Mesendoderm (in vitro differentiated cells): ENCODE measurements at regions not wholly inside any gene's neighbourhood (a gene's known extent, or its start where the extent isn't known, plus 50 kb on each side); places are given as distances from the start of the nearest gene placed in this dataset.

Source experiments
- DNase-seq: peaks from one replicate; pipeline ENCODE4 v3.0.0; 2013
- H2AK5ac ChIP-seq: 2 replicates; pipeline ENCODE4 v1.6.1; 2013; ENCODE audit warnings: low read length, inconsistent platforms
- H2BK120ac ChIP-seq: 2 replicates; pipeline ENCODE4 v1.6.1; 2013; ENCODE audit warnings: low read depth, mild to moderate bottlenecking, low read length, moderate library complexity, mixed read lengths
- H2BK15ac ChIP-seq: replicated peaks from 2 replicates; pipeline ENCODE4 v1.6.1; 2013; ENCODE audit warnings: low read depth, mild to moderate bottlenecking, moderate library complexity
- H2BK5ac ChIP-seq: 2 replicates; pipeline ENCODE4 v1.6.1; 2013; ENCODE audit warnings: low read length, inconsistent platforms
- H3K18ac ChIP-seq: 2 replicates; pipeline ENCODE4 v1.6.1; 2013; ENCODE audit warnings: mild to moderate bottlenecking, low read length, mixed read lengths
- H3K23ac ChIP-seq: one replicate; pipeline ENCODE4 v1.6.1; 2013; ENCODE audit warnings: low read length
- H3K27ac ChIP-seq: 2 replicates; pipeline ENCODE4 v1.5.1; 2013; ENCODE audit warnings: low read depth, mild to moderate bottlenecking, inconsistent platforms, low read length, moderate library complexity
- H3K27me3 ChIP-seq: 2 replicates; pipeline ENCODE4 v1.6.1; 2013; ENCODE audit warnings: low read length, control low read depth, mild to moderate bottlenecking, inconsistent platforms; ENCODE audit not compliant: insufficient read depth, poor library complexity
- H3K36me3 ChIP-seq: 2 replicates; pipeline ENCODE4 v1.6.1; 2013; ENCODE audit warnings: low read length, inconsistent platforms; ENCODE audit not compliant: control insufficient read depth, insufficient read depth
- H3K4ac ChIP-seq: one replicate; pipeline ENCODE4 v1.6.1; 2013; ENCODE audit warnings: low read depth, mild to moderate bottlenecking, low read length, moderate library complexity
- H3K4me1 ChIP-seq: 2 replicates; pipeline ENCODE4 v1.6.1; 2013; ENCODE audit warnings: low read depth, low read length, inconsistent platforms; ENCODE audit not compliant: control insufficient read depth
- H3K4me2 ChIP-seq: 2 replicates; pipeline ENCODE4 v1.6.1; 2013; ENCODE audit warnings: low read length
- H3K4me3 ChIP-seq: 2 replicates; pipeline ENCODE4 v1.5.1; 2013; ENCODE audit warnings: mild to moderate bottlenecking, low read length
- H3K56ac ChIP-seq: one replicate; pipeline ENCODE4 v1.6.1; 2013; ENCODE audit warnings: low read length
- H3K79me1 ChIP-seq: 2 replicates; pipeline ENCODE4 v1.6.1; 2013; ENCODE audit warnings: low read length, inconsistent platforms
- H3K79me2 ChIP-seq: 2 replicates; pipeline ENCODE4 v1.6.1; 2013; ENCODE audit warnings: mild to moderate bottlenecking, low read length; ENCODE audit not compliant: control insufficient read depth, insufficient read depth
- H3K9ac ChIP-seq: 2 replicates; pipeline ENCODE4 v1.6.1; 2013; ENCODE audit warnings: low read length, inconsistent platforms
- H4K5ac ChIP-seq: one replicate; pipeline ENCODE4 v1.6.1; 2013; ENCODE audit warnings: low read length
- H4K8ac ChIP-seq: one replicate; pipeline ENCODE4 v1.6.1; 2013; ENCODE audit warnings: low read depth, mild to moderate bottlenecking, control low read depth, low read length, moderate library complexity
- WGBS: extraction: QIAGEN DNeasy Blood & Tissue Kit; methylation state at CpG from one replicate; pipeline ENCODE4 v1.1.7; 2013; ENCODE audit warnings: low lambda C conversion rate, missing lambda C conversion rate; ENCODE audit not compliant: insufficient coverage; ENCODE audit errors: extremely low coverage; 5-methylcytosine and 5-hydroxymethylcytosine counted together

- H2AK5ac ChIP-seq = no peak overlapping the region
- no peak overlapping the region for H3K9ac ChIP-seq
- no peak overlapping the region for H2BK15ac ChIP-seq
- no CpG with 5 or more reads among the region's 2 CpGs for WGBS
- H4K8ac ChIP-seq = no peak overlapping the region
- H2BK120ac ChIP-seq = no peak overlapping the region
- H3K79me1 ChIP-seq = no peaks in the 10 kb centered on the region
- no peak overlapping the region for H3K4me2 ChIP-seq
- no peak overlapping the region for H4K5ac ChIP-seq
- no peaks in the 10 kb centered on the region for H3K36me3 ChIP-seq
- no peaks in the 10 kb centered on the region for H3K27me3 ChIP-seq
- DNase-seq = no peak
- H3K79me2 ChIP-seq = no peaks in the 10 kb centered on the region
- H3K56ac ChIP-seq = no peak overlapping the region
- H3K18ac ChIP-seq = no peak overlapping the region
- H3K27ac ChIP-seq = no peak overlapping the region
- H3K23ac ChIP-seq = no peak overlapping the region
- H3K4me1 ChIP-seq = no peaks in the 10 kb centered on the region
- H3K4me3 ChIP-seq = no peak overlapping the region
- H3K4ac ChIP-seq = no peak overlapping the region
- H2BK5ac ChIP-seq = no peak overlapping the region
Measured at GRCh38 chr1:88350648-88351047, 333.4 kb upstream of the PKN2 start.

- no peak for DNase-seq
- Histone ChIP-seq H4K8ac (no peak overlapping the region), H3K27ac (no peak overlapping the region), H3K4me1 (no peaks in the 10 kb centered on the region), H3K4ac (no peak overlapping the region), H3K56ac (no peak overlapping the region), H2BK120ac (no peak overlapping the region), H3K23ac (no peak overlapping the region), H3K4me2 (no peak overlapping the region), H3K4me3 (no peak overlapping the region), H3K27me3 (no peaks in the 10 kb centered on the region), H3K79me2 (no peaks in the 10 kb centered on the region), H3K36me3 (no peaks in the 10 kb centered on the region), H3K79me1 (no peaks in the 10 kb centered on the region), H3K18ac (no peak overlapping the region), H3K9ac (no peak overlapping the region), H2BK15ac (no peak overlapping the region), H2BK5ac (no peak overlapping the region), H4K5ac (no peak overlapping the region), H2AK5ac (no peak overlapping the region)
- no CpG with 5 or more reads among the region's 3 CpGs for WGBS
Measured at GRCh38 chr1:88351960-88352359, 332.1 kb upstream of the PKN2 start.

GRCh38 chr1:88354256-88354655 is 329.8 kb upstream of the PKN2 start:
- no peak overlapping the region for H3K27ac ChIP-seq
- no peak overlapping the region for H3K56ac ChIP-seq
- H3K4me2 ChIP-seq = no peak overlapping the region
- no peak overlapping the region for H2BK15ac ChIP-seq
- H4K8ac ChIP-seq = no peak overlapping the region
- H3K4ac ChIP-seq = no peak overlapping the region
- H3K9ac ChIP-seq = no peak overlapping the region
- H3K79me1 ChIP-seq = no peaks in the 10 kb centered on the region
- no peak overlapping the region for H3K18ac ChIP-seq
- no peaks in the 10 kb centered on the region for H3K27me3 ChIP-seq
- no peak overlapping the region for H4K5ac ChIP-seq
- no peak overlapping the region for H3K4me3 ChIP-seq
- no peaks in the 10 kb centered on the region for H3K79me2 ChIP-seq
- no peak for DNase-seq
- H3K23ac ChIP-seq = no peak overlapping the region
- no peaks in the 10 kb centered on the region for H3K36me3 ChIP-seq
- no peak overlapping the region for H2BK5ac ChIP-seq
- H3K4me1 ChIP-seq = no peaks in the 10 kb centered on the region
- H2BK120ac ChIP-seq = no peak overlapping the region
- H2AK5ac ChIP-seq = no peak overlapping the region
- WGBS = no CpG with 5 or more reads among the region's 1 CpG

- H3K79me2 ChIP-seq = no peaks in the 10 kb centered on the region
- H3K18ac ChIP-seq = no peak overlapping the region
Measured at GRCh38 chr1:88357729-88358128, 326.3 kb upstream of the PKN2 start.

GRCh38 chr1:88371436-88372023 is 312.5 kb upstream of the PKN2 start:
- no peaks in the 10 kb centered on the region for H3K79me2 ChIP-seq
- no peaks in the 10 kb centered on the region for H3K79me1 ChIP-seq
- H3K4me3 ChIP-seq = no peak overlapping the region
- no peak overlapping the region for H2BK120ac ChIP-seq
- H3K27me3 ChIP-seq = no peaks in the 10 kb centered on the region
- no peak overlapping the region for H3K4me2 ChIP-seq
- H3K23ac ChIP-seq = no peak overlapping the region
- H4K5ac ChIP-seq = no peak overlapping the region
- H2BK5ac ChIP-seq = no peak overlapping the region
- no peaks in the 10 kb centered on the region for H3K4me1 ChIP-seq
- no peak overlapping the region for H3K9ac ChIP-seq
- H4K8ac ChIP-seq = no peak overlapping the region
- H3K56ac ChIP-seq = no peak overlapping the region
- H2AK5ac ChIP-seq = no peak overlapping the region
- no peaks in the 10 kb centered on the region for H3K36me3 ChIP-seq
- no peak for DNase-seq
- H3K27ac ChIP-seq = no peak overlapping the region
- WGBS = no CpG with 5 or more reads among the region's 4 CpGs
- H3K4ac ChIP-seq = no peak overlapping the region
- no peak overlapping the region for H3K18ac ChIP-seq
- H2BK15ac ChIP-seq = no peak overlapping the region

More at GRCh38 chr1:88357729-88358128, 326.3 kb upstream of the PKN2 start:
- H3K36me3 ChIP-seq = no peaks in the 10 kb centered on the region
- no peak overlapping the region for H3K4ac ChIP-seq
- H2BK120ac ChIP-seq = no peak overlapping the region
- WGBS = no CpG with 5 or more reads among the region's 2 CpGs
- no peaks in the 10 kb centered on the region for H3K79me1 ChIP-seq
- H3K56ac ChIP-seq = no peak overlapping the region
- H2BK15ac ChIP-seq = no peak overlapping the region
- no peaks in the 10 kb centered on the region for H3K27me3 ChIP-seq
- no peaks in the 10 kb centered on the region for H3K4me1 ChIP-seq
- H4K5ac ChIP-seq = no peak overlapping the region
- H3K4me3 ChIP-seq = no peak overlapping the region
- no peak overlapping the region for H2BK5ac ChIP-seq
- H3K4me2 ChIP-seq = no peak overlapping the region
- no peak overlapping the region for H3K9ac ChIP-seq
- no peak overlapping the region for H3K27ac ChIP-seq
- H2AK5ac ChIP-seq = no peak overlapping the region
- H4K8ac ChIP-seq = no peak overlapping the region
- no peak overlapping the region for H3K23ac ChIP-seq
- no peak for DNase-seq

- Histone ChIP-seq H4K5ac (no peak overlapping the region), H3K27me3 (no peaks in the 10 kb centered on the region), H3K79me2 (no peaks in the 10 kb centered on the region), H4K8ac (no peak overlapping the region), H2BK120ac (no peak overlapping the region), H3K79me1 (no peaks in the 10 kb centered on the region), H3K4me2 (no peak overlapping the region), H2AK5ac (no peak overlapping the region), H3K23ac (no peak overlapping the region), H3K56ac (no peak overlapping the region), H2BK5ac (no peak overlapping the region), H3K27ac (no peak overlapping the region), H3K4me1 (no peaks in the 10 kb centered on the region), H3K36me3 (no peaks in the 10 kb centered on the region), H2BK15ac (no peak overlapping the region), H3K9ac (no peak overlapping the region), H3K18ac (no peak overlapping the region), H3K4me3 (no peak overlapping the region), H3K4ac (no peak overlapping the region)
- no CpG with 5 or more reads among the region's 1 CpG for WGBS
- no peak for DNase-seq
Measured at GRCh38 chr1:88375977-88376376, 308.1 kb upstream of the PKN2 start.
